Karpas-422 (cell line): ENCODE measurements at regions not wholly inside any gene's neighbourhood (a gene's known extent, or its start where the extent isn't known, plus 50 kb on each side); places are given as distances from the start of the nearest gene placed in this dataset.

Source experiments
- DNase-seq: peaks from one replicate; pipeline ENCODE4 v3.0.0-alpha.2; 2015
- H2AFZ ChIP-seq: fragments of 200-600 bp; sonication (generic); 2 replicates; pipeline ENCODE4 v1.6.1; 2014; ENCODE audit warnings: antibody characterized with exemption, low read length, mixed read lengths
- H3K27ac ChIP-seq: fragments of 200-600 bp; sonication (generic); 2 replicates; pipeline ENCODE4 v1.5.1; 2014; ENCODE audit warnings: mild to moderate bottlenecking, low read length, moderate library complexity
- H3K27me3 ChIP-seq: fragments of 200-600 bp; sonication (generic); 2 replicates; pipeline ENCODE4 v1.6.1; 2014; ENCODE audit warnings: low read length, mixed read lengths
- H3K36me3 ChIP-seq: fragments of 200-600 bp; sonication (generic); 2 replicates; pipeline ENCODE4 v1.6.1; 2014; ENCODE audit warnings: low read length, mixed read lengths; ENCODE audit not compliant: insufficient read depth
- H3K4me1 ChIP-seq: fragments of 200-600 bp; sonication (generic); 2 replicates; pipeline ENCODE4 v1.6.1; 2014; ENCODE audit warnings: mild to moderate bottlenecking, low read length, mixed read lengths
- H3K4me2 ChIP-seq: fragments of 200-600 bp; sonication (generic); 2 replicates; pipeline ENCODE4 v1.6.1; 2014; ENCODE audit warnings: low read length, low read depth, mild to moderate bottlenecking; ENCODE audit not compliant: poor library complexity, severe bottlenecking
- H3K4me3 ChIP-seq: fragments of 200-600 bp; sonication (generic); 2 replicates; pipeline ENCODE4 v1.5.1; 2014; ENCODE audit warnings: mild to moderate bottlenecking, antibody characterized with exemption, low read length, mixed read lengths
- H3K79me2 ChIP-seq: fragments of 200-600 bp; sonication (generic); 2 replicates; pipeline ENCODE4 v1.6.1; 2014; ENCODE audit warnings: mild to moderate bottlenecking, low read length, mixed read lengths
- H3K9ac ChIP-seq: fragments of 200-600 bp; sonication (generic); 2 replicates; pipeline ENCODE4 v1.6.0; 2014; ENCODE audit warnings: low read length
- H3K9me2 ChIP-seq: fragments of 200-600 bp; sonication (generic), shearing (Covaris generic); replicated peaks from 2 replicates; pipeline ENCODE4 v1.6.0; 2014; ENCODE audit warnings: mild to moderate bottlenecking, low read length, moderate library complexity; ENCODE audit not compliant: insufficient read depth
- H3K9me3 ChIP-seq: fragments of 300-700, 200-600 bp; sonication (generic); 2 replicates; pipeline ENCODE4 v1.6.1; 2014; ENCODE audit warnings: low read length, mixed read lengths
- H4K20me1 ChIP-seq: fragments of 200-600 bp; sonication (generic); 2 replicates; pipeline ENCODE4 v1.6.1; 2014; ENCODE audit warnings: mild to moderate bottlenecking, antibody characterized with exemption, low read length, low read depth; ENCODE audit not compliant: insufficient read depth

- Histone ChIP-seq H3K9me3 (no peaks in the 10 kb centered on the region), H3K27me3 (no peaks in the 10 kb centered on the region), H4K20me1 (no peaks in the 10 kb centered on the region), H3K9ac (no peak overlapping the region), H3K4me2 (no peak overlapping the region), H3K79me2 (no peaks in the 10 kb centered on the region), H3K4me1 (peaks cover 2% of the 10 kb centered on the region; the same call in 1 of the 2 replicates), H2AFZ (no peak overlapping the region), H3K36me3 (no peaks in the 10 kb centered on the region), H3K9me2 (no peaks in the 10 kb centered on the region), H3K4me3 (no peak overlapping the region), H3K27ac (no peak overlapping the region)
- no peak for DNase-seq
Observed at GRCh38 chr20:40467703-40468411, 221.2 kb downstream of the MAFB start.

GRCh38 chr20:40467067-40467466 lies 222.0 kb downstream of the MAFB start:
- no peaks in the 10 kb centered on the region for H3K36me3 ChIP-seq
- H2AFZ ChIP-seq, result no peak overlapping the region
- H3K4me2 ChIP-seq, result no peak overlapping the region
- peaks cover 2% of the 10 kb centered on the region; the same call in 1 of the 2 replicates for H3K4me1 ChIP-seq
- no peak overlapping the region for H3K4me3 ChIP-seq
- no peaks in the 10 kb centered on the region for H3K27me3 ChIP-seq
- no peak for DNase-seq
- no peak overlapping the region for H3K27ac ChIP-seq
- H3K9me3 ChIP-seq, result no peaks in the 10 kb centered on the region
- H3K79me2 ChIP-seq, result no peaks in the 10 kb centered on the region
- no peaks in the 10 kb centered on the region for H4K20me1 ChIP-seq
- no peaks in the 10 kb centered on the region for H3K9me2 ChIP-seq
- no peak overlapping the region for H3K9ac ChIP-seq

DNA sequence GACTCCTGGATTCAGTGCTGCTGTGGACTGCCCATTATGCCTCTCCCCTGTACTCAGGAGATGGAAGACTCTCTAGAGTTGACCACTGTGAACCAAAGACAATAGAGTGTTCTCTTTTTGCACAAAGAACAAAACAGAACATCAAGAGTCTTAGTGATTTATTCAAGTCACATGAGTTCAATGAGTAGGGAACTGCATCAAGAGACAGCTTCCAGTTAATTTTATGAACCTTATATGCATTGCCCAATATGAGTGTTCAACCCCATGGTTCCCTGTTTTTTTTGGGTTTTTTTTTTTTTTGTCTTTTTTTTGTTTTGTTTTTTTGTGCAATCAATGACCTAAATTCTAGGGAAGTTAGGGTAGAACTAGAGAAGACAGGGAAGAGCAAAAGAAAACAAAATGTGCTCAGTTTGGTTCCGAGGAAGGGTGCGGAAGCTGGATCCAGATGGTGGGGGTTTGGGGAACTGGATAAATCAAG lies 224.3 kb downstream of the MAFB start:
- H3K9me2 ChIP-seq, result no peaks in the 10 kb centered on the region
- no peak overlapping the region for H3K9ac ChIP-seq
- H4K20me1 ChIP-seq, result no peaks in the 10 kb centered on the region
- H2AFZ ChIP-seq, result no peak overlapping the region
- no peaks in the 10 kb centered on the region for H3K79me2 ChIP-seq
- no peak overlapping the region for H3K4me3 ChIP-seq
- peaks cover 2% of the 10 kb centered on the region; the same call in 1 of the 2 replicates for H3K4me1 ChIP-seq
- H3K9me3 ChIP-seq, result no peaks in the 10 kb centered on the region
- no peaks in the 10 kb centered on the region for H3K27me3 ChIP-seq
- DNase-seq, result no peak
- H3K27ac ChIP-seq, result no peak overlapping the region
- no peak overlapping the region for H3K4me2 ChIP-seq
- no peaks in the 10 kb centered on the region for H3K36me3 ChIP-seq

- H3K4me3 ChIP-seq, result no peak overlapping the region
- DNase-seq, result no peak
- no peak overlapping the region for H2AFZ ChIP-seq
- H3K27me3 ChIP-seq, result no peaks in the 10 kb centered on the region
- H3K9me3 ChIP-seq, result no peaks in the 10 kb centered on the region
- H3K27ac ChIP-seq, result no peak overlapping the region
- no peaks in the 10 kb centered on the region for H3K79me2 ChIP-seq
- H3K4me1 ChIP-seq, result peaks cover 1% of the 10 kb centered on the region; the same call in 1 of the 2 replicates
- H3K9me2 ChIP-seq, result no peaks in the 10 kb centered on the region
- no peak overlapping the region for H3K9ac ChIP-seq
- H3K36me3 ChIP-seq, result no peaks in the 10 kb centered on the region
- H4K20me1 ChIP-seq, result no peaks in the 10 kb centered on the region
- H3K4me2 ChIP-seq, result no peak overlapping the region
Observed at GRCh38 chr20:40463171-40463570, 225.9 kb downstream of the MAFB start.

DNA sequence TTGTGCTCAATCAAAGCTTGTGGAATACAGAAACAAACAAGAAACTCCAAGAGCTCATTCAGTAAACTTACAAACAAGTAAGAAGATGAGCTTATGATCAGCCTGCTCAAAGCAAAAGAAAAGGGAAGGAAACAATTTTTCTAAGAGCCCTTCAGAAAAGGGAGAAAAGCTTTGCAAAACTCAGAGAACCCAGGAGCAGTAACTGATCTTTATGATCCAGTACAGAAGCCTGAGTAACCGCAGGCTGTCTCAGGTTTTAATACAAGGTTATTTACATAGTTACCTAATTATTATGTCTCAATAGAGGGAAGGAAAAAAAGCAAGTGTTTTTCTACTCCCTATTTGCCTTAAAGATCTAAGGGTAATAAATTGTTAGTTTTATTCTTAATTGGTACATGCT lies 226.5 kb downstream of the MAFB start:
- Histone ChIP-seq H3K9me3 (no peaks in the 10 kb centered on the region), H3K4me1 (no peaks in the 10 kb centered on the region), H4K20me1 (no peaks in the 10 kb centered on the region), H3K36me3 (no peaks in the 10 kb centered on the region), H3K79me2 (no peaks in the 10 kb centered on the region), H3K9ac (no peak overlapping the region), H3K27me3 (no peaks in the 10 kb centered on the region), H3K9me2 (no peaks in the 10 kb centered on the region), H3K4me2 (no peak overlapping the region), H2AFZ (no peak overlapping the region), H3K4me3 (no peak overlapping the region), H3K27ac (no peak overlapping the region)
- no peak for DNase-seq

- Histone ChIP-seq H3K36me3 (no peaks in the 10 kb centered on the region), H3K4me3 (no peak overlapping the region), H3K4me2 (no peak overlapping the region), H2AFZ (no peak overlapping the region), H3K27ac (no peak overlapping the region), H3K9ac (no peak overlapping the region), H3K79me2 (no peaks in the 10 kb centered on the region), H3K9me2 (no peaks in the 10 kb centered on the region), H3K27me3 (no peaks in the 10 kb centered on the region), H3K9me3 (no peaks in the 10 kb centered on the region), H3K4me1 (no peaks in the 10 kb centered on the region), H4K20me1 (no peaks in the 10 kb centered on the region)
- DNase-seq, result no peak
Observed at GRCh38 chr20:40459299-40459698, 229.7 kb downstream of the MAFB start.

DNA sequence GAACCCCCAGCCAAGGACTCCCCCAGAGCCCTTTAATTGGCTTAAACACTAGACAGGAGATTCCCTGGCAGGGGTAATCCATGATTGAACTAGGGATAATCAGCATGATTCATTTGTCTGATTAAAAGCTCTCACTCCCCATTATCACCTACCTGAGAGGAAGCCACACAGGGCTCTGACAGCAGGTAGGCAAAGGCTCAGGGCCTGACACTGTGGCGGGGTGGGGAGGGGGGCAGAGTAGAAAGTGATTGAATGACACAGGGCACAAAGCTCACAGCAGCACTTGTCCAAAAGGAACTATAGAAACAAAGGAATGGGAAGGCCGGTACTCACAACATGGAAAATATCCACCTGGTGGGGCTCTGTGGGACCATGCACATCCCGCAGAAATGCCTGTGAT lies 231.6 kb downstream of the MAFB start:
- Histone ChIP-seq H3K27me3 (no peaks in the 10 kb centered on the region), H2AFZ (no peak overlapping the region), H3K9me3 (no peaks in the 10 kb centered on the region), H3K4me3 (no peak overlapping the region), H3K79me2 (no peaks in the 10 kb centered on the region), H3K27ac (no peak overlapping the region), H3K4me2 (no peak overlapping the region), H3K4me1 (no peaks in the 10 kb centered on the region), H3K9ac (no peak overlapping the region), H3K36me3 (no peaks in the 10 kb centered on the region), H3K9me2 (no peaks in the 10 kb centered on the region), H4K20me1 (no peaks in the 10 kb centered on the region)
- DNase-seq, result no peak

- DNase-seq, result no peak
- Histone ChIP-seq H3K9me2 (no peaks in the 10 kb centered on the region), H3K27me3 (no peaks in the 10 kb centered on the region), H3K36me3 (no peaks in the 10 kb centered on the region), H4K20me1 (no peaks in the 10 kb centered on the region), H3K4me2 (no peak overlapping the region), H2AFZ (no peak overlapping the region), H3K9ac (no peak overlapping the region), H3K4me1 (no peaks in the 10 kb centered on the region), H3K27ac (no peak overlapping the region), H3K79me2 (no peaks in the 10 kb centered on the region), H3K9me3 (no peaks in the 10 kb centered on the region), H3K4me3 (no peak overlapping the region)
Observed at GRCh38 chr20:40452758-40453157, 236.3 kb downstream of the MAFB start.
